ENCODE measurements at regions not wholly inside any gene's neighbourhood (a gene's known extent, or its start where the extent isn't known, plus 50 kb on each side); places are given as distances from the start of the nearest gene placed in this dataset.

- TF ChIP-seq CTCF (IDR thresholded peaks at IDR 0.05; ENCODE audit: low read depth, low read length) (no peak), EZH2phosphoT487 (IDR thresholded peaks at IDR 0.05; ENCODE audit: low read depth) (no peak)
Measured at GRCh38 chr1:184822267-184822666, 67.6 kb upstream of the EDEM3 start.
